GM06990 (cell line): ENCODE measurements at regions not wholly inside any gene's neighbourhood (a gene's known extent, or its start where the extent isn't known, plus 50 kb on each side); places are given as distances from the start of the nearest gene placed in this dataset.
A peak's percentile ranks its signal among the peaks of the same experiment; 100 is the strongest.

Experiments used
- DNase-seq: peaks from one replicate; pipeline ENCODE4 v3.0.0-alpha.2; 2011; ENCODE audit not compliant: insufficient read length; ENCODE audit errors: extremely low read depth
- H3K27me3 ChIP-seq: replicated peaks from 2 replicates; pipeline ENCODE4 v1.6.0; 2011; ENCODE audit warnings: low read length; ENCODE audit not compliant: control insufficient read depth, insufficient read depth
- H3K36me3 ChIP-seq: 2 replicates; pipeline ENCODE4 v1.5.1; 2011; ENCODE audit warnings: low read length; ENCODE audit not compliant: control insufficient read depth, insufficient read depth
- H3K4me3 ChIP-seq: replicated peaks from 2 replicates; pipeline ENCODE4 v1.5.1; 2011; ENCODE audit warnings: low read depth, mild to moderate bottlenecking, control low read depth, low read length
- CTCF ChIP-seq: IDR thresholded peaks from 2 replicates; pipeline ENCODE4 v1.5.1; 2011; ENCODE audit warnings: low read length, control low read depth, mild to moderate bottlenecking, inconsistent platforms; ENCODE audit not compliant: insufficient read depth, poor library complexity, severe bottlenecking

- Histone ChIP-seq H3K27me3 (no peaks in the 10 kb centered on the region), H3K36me3 (no peaks in the 10 kb centered on the region), H3K4me3 (no peak overlapping the region)
- no peak for DNase-seq
- no peak for TF ChIP-seq CTCF
Observed at GRCh38 chr2:234577191-234577590, 80.3 kb upstream of the ARL4C start.

- Histone ChIP-seq H3K4me3 (no peak overlapping the region), H3K27me3 (no peaks in the 10 kb centered on the region; the same call in 1 of the 2 replicates), H3K36me3 (no peaks in the 10 kb centered on the region)
- DNase-seq: peak; percentile 10
- TF ChIP-seq CTCF: no peak
Observed at GRCh38 chr2:234571620-234572407, 74.9 kb upstream of the ARL4C start.

- no peak for DNase-seq
- no peak overlapping the region for H3K4me3 ChIP-seq
- no peaks in the 10 kb centered on the region for H3K36me3 ChIP-seq
- H3K27me3 ChIP-seq: no peaks in the 10 kb centered on the region; the same call in 1 of the 2 replicates
- TF ChIP-seq CTCF: no peak
Observed at GRCh38 chr2:234570476-234570875, 73.6 kb upstream of the ARL4C start.

- Histone ChIP-seq H3K4me3 (no peak overlapping the region), H3K36me3 (no peaks in the 10 kb centered on the region), H3K27me3 (no peaks in the 10 kb centered on the region; the same call in 1 of the 2 replicates)
- DNase-seq: no peak
- TF ChIP-seq CTCF: no peak
Observed at GRCh38 chr2:234569776-234570430, 73.0 kb upstream of the ARL4C start.

- no peaks in the 10 kb centered on the region; the same call in 1 of the 2 replicates for H3K27me3 ChIP-seq
- no peaks in the 10 kb centered on the region for H3K36me3 ChIP-seq
- DNase-seq: no peak
- no peak overlapping the region for H3K4me3 ChIP-seq
- TF ChIP-seq CTCF: no peak
Observed at GRCh38 chr2:234566622-234567021, 69.7 kb upstream of the ARL4C start.
